AG08395 (cell line): ENCODE measurements at regions not wholly inside any gene's neighbourhood (a gene's known extent, or its start where the extent isn't known, plus 50 kb on each side); places are given as distances from the start of the nearest gene placed in this dataset.

ENCODE experiments used
- DNase-seq: peaks from one replicate; pipeline ENCODE4 v3.0.0; 2012; ENCODE audit warnings: mixed read lengths, low spot score

DNA sequence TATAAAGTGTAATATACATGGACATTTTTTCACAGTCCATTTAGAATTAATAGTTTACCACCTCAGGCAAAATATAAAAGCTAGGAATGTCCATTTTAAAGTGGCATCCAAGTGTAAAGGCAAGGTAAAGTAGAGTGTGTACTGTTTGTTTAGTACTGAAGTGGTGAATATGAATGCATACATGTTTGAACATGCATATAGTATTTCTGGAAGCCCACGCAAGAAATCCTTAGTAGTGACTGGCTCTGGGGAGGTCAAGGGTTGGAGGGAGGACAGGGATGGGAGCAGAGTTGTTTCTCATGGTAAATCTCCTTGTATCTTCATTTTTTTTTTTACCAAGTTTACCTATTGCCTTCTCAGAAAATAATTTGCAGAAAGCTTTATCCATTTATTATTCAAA, 129.2 kb downstream of the UNC5CL start:
- DNase-seq, result no peak

DNA sequence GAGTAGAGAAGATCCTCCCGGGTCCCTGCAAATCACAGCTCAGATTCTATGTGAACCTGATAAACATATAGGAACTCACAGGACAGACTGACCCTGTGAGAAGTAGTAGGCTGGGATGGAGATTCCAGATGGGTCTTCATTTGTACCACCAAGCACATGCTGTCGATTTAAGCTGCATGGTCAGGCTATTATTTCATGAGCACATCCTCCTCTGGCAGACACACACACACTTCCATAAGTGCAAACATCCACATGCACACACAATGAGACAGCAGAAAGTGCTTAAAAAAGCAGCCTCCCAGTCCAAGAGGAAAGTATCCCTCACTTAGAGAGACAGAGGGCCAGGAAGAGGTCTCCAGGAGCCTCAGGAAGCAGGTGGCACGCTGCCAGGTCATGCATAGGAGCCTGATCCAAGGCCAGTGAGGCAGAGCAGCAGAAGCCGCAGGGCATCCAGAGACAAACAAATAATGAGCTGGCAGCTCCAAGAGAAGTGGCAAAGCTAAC, 131.8 kb downstream of the UNC5CL start:
- peak; percentile 69 for DNase-seq

GRCh38 chr6:40906759-40907158, 132.3 kb downstream of the UNC5CL start:
- peak; percentile 51 for DNase-seq

- no peak for DNase-seq
Measured at GRCh38 chr6:40904583-40905194, 134.3 kb downstream of the UNC5CL start.

DNA sequence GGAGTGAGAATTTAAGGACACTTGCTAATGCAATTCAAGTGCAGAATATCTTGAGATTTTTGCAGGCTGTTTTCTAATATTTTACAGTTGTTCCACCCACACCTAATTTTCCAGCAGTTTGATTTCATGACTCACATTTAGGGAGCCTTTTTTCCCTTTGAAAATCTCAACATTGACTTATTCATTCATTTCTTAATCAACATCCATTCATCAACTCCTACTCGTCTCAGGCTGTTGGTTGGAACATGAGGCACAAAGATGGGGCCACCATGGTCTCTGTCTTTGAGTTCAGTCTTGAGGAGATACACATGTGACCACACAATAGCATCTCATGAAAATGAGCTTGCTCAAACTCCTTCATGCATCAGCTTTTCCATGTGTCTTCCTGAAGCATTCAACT, 135.6 kb downstream of the UNC5CL start:
- no peak for DNase-seq

DNA sequence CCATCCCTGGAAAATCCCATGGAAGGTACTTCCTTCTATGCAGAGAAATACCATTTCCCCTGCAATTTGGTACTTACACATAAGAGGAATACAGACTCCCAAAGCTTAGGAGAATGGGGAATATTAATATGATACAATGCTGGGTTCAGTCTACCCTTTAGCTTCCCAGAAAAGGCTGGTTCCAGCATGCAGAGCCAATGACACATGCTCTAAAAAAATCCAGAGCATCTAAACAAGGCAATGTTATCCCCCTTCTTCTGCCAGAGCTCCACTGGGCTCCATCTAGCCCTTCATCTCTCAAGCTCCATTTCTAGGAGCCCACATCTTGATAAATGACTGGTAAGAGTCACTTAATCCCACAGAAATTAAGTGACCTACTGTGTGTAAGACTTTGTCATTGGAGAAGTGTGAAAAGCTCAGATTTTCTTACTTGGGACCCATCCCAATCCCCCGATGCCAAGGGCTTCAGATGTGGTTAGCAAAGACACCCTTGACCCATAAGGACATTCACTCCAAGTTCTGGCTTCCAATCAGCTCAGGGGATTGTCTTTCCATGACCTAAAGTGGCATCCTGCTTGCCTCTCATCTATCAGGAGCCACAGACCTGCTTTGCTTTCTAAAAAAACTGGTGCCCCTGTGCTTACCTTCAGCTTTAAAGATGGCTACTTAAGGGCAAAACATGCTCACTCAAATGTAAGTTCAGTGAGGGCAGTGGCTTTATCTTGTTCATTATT, 137.5 kb downstream of the UNC5CL start:
- DNase-seq, result no peak

DNA sequence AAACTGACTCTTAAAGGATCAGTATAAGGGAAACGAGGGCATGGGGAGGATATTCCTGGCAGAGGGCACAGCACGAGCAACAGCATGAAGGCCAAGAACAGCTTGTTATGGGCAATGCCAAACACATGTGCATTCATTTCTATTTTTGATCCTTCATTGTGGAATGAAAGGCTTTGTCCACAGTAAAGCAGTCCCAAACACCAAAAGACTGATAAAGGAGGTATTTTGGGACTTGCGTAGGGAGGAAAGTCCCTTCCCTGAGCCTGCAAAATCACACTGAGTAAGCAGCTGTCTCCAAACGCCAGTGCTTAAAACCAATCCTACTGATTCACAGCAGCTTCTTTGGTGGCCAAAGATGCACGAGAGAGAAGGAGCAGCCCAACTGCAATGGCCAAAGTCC, 138.2 kb downstream of the UNC5CL start:
- no peak for DNase-seq

- DNase-seq, result no peak
Measured at GRCh38 chr6:40899684-40900155, 139.3 kb downstream of the UNC5CL start.

GRCh38 chr6:40898073-40898472, 140.9 kb downstream of the UNC5CL start:
- DNase-seq, result no peak

DNA sequence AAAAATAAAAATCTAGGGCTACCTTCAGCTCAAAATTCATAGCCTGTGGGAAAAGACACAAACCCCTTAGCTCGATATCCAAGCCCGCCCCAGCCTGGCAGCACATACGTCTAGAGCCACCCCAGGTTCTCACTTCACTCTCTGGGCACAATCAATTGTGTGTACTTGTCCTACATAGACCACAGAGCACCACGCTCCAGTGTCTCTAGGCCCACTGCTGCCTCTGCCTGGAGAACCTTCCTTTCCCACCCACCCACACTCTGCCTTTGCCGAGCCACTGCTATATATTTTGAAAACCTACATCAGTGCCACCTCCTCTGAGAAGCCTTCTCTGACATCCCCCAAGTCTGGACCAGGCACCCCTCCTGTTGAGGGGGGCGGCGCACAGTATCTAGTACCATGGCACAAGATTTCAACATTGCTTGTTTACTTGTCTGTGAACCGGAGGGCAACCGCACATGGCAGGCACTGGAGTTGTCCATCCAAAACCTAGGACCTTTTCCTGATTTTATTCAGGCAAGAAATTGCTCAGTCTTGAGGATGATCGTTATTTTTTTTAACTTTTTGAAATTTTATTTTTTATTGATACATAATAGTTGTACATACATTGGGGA, 141.5 kb downstream of the UNC5CL start:
- DNase-seq, result no peak

GRCh38 chr6:40896696-40897095, 142.3 kb downstream of the UNC5CL start:
- DNase-seq, result no peak

- DNase-seq, result peak; percentile 82
Measured at GRCh38 chr6:40894962-40895799, 143.8 kb downstream of the UNC5CL start.

DNA sequence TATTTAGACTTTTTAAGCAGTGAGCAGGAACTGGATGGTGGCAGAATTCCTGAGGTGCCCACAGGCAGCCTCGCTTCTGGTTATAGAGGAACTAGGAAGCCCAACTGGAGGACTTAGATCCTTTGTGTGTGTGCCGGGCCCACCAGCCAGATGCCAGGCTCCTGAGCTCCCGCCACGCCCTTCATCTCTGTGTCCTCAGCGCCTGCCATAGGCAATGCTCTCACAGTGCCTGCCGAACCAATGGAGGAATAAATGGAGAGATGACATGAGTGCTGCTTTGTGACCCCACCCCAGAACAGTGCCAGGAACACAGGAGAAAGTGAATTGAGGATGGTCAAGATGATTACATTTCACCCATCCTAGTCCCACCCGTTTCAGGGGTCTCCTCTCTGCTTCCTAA, 146.0 kb downstream of the UNC5CL start:
- DNase-seq, result no peak

GRCh38 chr6:40892223-40892622, 146.8 kb downstream of the UNC5CL start:
- DNase-seq, result no peak

DNA sequence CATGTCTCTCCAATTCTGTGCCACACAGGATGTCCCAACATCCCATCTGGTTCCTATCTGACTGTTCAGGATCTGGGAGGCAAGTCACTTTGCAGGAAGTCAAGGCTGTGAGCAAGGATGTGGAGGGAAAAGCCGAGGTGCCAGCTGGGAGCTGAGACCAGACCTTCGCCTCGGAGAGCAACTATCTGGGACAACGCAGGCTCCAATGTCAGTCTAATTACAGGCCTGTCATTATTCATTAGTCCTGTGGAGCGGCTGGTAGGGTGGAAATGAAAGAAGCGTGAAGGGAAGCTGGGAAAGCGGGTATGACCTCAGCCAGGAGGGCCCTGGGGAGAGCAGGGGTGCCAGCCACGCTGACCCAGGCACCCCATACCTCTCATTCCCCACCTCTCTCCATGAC, 147.3 kb downstream of the UNC5CL start:
- no peak for DNase-seq

DNA sequence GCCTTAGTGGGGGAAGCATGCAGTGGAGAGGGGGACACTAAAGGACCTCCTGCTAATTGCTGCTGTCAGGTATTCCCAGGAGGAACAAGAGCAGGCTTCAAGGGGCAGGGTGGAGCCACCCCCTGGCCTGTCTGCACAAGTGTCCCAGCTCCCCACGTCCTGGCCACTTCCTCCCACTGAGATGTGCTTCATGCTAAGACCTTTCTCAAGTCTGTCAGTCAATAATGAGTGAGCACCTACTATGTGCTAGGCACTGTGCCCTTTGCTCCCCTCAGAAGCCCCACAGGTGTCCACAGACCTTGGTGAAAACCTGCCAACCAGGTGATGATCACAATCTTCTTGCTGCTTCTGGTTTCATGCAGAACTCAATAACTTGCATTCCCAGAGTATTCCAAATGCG, 147.9 kb downstream of the UNC5CL start:
- DNase-seq, result no peak

- no peak for DNase-seq
Measured at GRCh38 chr6:40889137-40889832, 149.7 kb downstream of the UNC5CL start.

GRCh38 chr6:40888456-40888990, 150.5 kb downstream of the UNC5CL start:
- DNase-seq, result no peak

DNA sequence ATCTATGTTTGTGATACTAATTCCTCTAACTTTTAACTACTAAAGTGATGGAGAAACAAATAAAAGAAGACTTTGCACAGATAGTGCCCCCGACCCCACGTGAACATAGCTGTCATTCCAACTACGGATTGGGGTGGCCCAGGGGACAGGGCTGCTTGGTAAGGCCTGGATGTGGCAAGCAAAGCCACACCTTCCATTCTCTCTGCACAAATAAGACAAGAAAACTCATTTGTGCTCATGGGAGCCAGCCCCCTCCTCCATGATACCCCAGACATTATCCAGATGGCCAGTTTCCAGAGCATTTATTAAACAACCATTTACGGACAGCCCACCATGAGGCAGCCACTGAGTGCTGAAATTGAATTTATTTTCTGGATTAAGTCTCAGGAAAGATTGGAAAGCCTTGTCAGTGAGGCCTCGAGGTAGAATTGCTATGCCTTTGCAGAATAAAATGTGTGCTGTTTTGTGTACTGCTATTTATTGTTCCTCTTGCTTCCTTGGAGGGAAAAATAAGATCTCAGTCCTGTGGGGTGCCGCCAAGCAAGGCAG, 151.2 kb downstream of the UNC5CL start:
- DNase-seq, result no peak

GRCh38 chr6:40887079-40887791, 151.8 kb downstream of the UNC5CL start:
- no peak for DNase-seq
